ENCODE measurements at regions not wholly inside any gene's neighbourhood (a gene's known extent, or its start where the extent isn't known, plus 50 kb on each side); places are given as distances from the start of the nearest gene placed in this dataset.
"Not testable (repeated sequence)": the region's sequence is repeated elsewhere in the genome, so short reads cannot be mapped to it uniquely, and the experiment has no call there.

- H3K27ac ChIP-seq (ENCODE audit: insufficient read depth in 1 of 2, low read depth in 1 of 2, low read length in 2 of 2, poor library complexity in 1 of 2, severe bottlenecking in 2 of 2); H3K4me3 ChIP-seq (ENCODE audit: control insufficient read depth in 1 of 7, extremely low read depth in 1 of 7, insufficient read depth in 4 of 7, low read depth in 2 of 7, low read length in 6 of 7); H3K36me3 ChIP-seq (ENCODE audit: control insufficient read depth in 4 of 4, insufficient read depth in 4 of 4, low read length in 3 of 4); POLR2A ChIA-PET; H3K9me3 ChIP-seq (ENCODE audit: control extremely low read depth in 1 of 5, control insufficient read depth in 4 of 5, insufficient read depth in 2 of 5, low read depth in 1 of 5, low read length in 4 of 5); CTCF ChIA-PET; DNase-seq; H3K4me1 ChIP-seq (ENCODE audit: control extremely low read depth in 1 of 4, control insufficient read depth in 4 of 4, insufficient read depth in 4 of 4, low read length in 3 of 4); H3K27me3 ChIP-seq (replicated peaks in 2 of 5; ENCODE audit: control insufficient read depth in 4 of 5, insufficient read depth in 5 of 5, low read length in 4 of 5): not testable (repeated sequence)
- WGBS (ENCODE audit: insufficient coverage) = no CpG with 5 or more reads among the region's 2 CpGs
These were observed 158.2 kb downstream of the GXYLT1 start for GRCh38 chr12:41986513-41986912.

GRCh38 chr12:41983856-41984255, 160.8 kb downstream of the GXYLT1 start:
- H3K4me1 ChIP-seq (ENCODE audit: control extremely low read depth in 1 of 4, control insufficient read depth in 4 of 4, insufficient read depth in 4 of 4, low read length in 3 of 4) = no peaks in the 10 kb centered on the region
- H3K27ac ChIP-seq (ENCODE audit: insufficient read depth in 1 of 2, low read depth in 1 of 2, low read length in 2 of 2, poor library complexity in 1 of 2, severe bottlenecking in 2 of 2) = no peak overlapping the region
- no peaks in the 10 kb centered on the region for H3K27me3 ChIP-seq (replicated peaks in 2 of 5; ENCODE audit: control insufficient read depth in 4 of 5, insufficient read depth in 5 of 5, low read length in 4 of 5)
- H3K4me3 ChIP-seq (ENCODE audit: control insufficient read depth in 1 of 7, extremely low read depth in 1 of 7, insufficient read depth in 4 of 7, low read depth in 2 of 7, low read length in 6 of 7) = no peak overlapping the region
- ChIA-PET POLR2A (interaction anchor here (0.7 kb wide), 1 partner anchor 180 kb away, joined by 3 read pairs; no protein-coding TSS in a partner anchor), CTCF (no interaction called here)
- H3K9me3 ChIP-seq (ENCODE audit: control extremely low read depth in 1 of 5, control insufficient read depth in 4 of 5, insufficient read depth in 2 of 5, low read depth in 1 of 5, low read length in 4 of 5) = peaks cover 0 to 6% (median under 1%) of the 10 kb centered on the region in 5 experiments
- H3K36me3 ChIP-seq (ENCODE audit: control insufficient read depth in 4 of 4, insufficient read depth in 4 of 4, low read length in 3 of 4) = no peaks in the 10 kb centered on the region
- DNase-seq = no peak

- WGBS (ENCODE audit: insufficient coverage) = no CpG with 5 or more reads among the region's 1 CpG
- Histone ChIP-seq H3K9me3 (ENCODE audit: control extremely low read depth in 1 of 5, control insufficient read depth in 4 of 5, insufficient read depth in 2 of 5, low read depth in 1 of 5, low read length in 4 of 5) (peaks cover 0 to 1% (median 0%) of the 10 kb centered on the region in 5 experiments), H3K4me1 (ENCODE audit: control extremely low read depth in 1 of 4, control insufficient read depth in 4 of 4, insufficient read depth in 4 of 4, low read length in 3 of 4) (no peaks in the 10 kb centered on the region), H3K27me3 (replicated peaks in 2 of 5; ENCODE audit: control insufficient read depth in 4 of 5, insufficient read depth in 5 of 5, low read length in 4 of 5) (no peaks in the 10 kb centered on the region), H3K36me3 (ENCODE audit: control insufficient read depth in 4 of 4, insufficient read depth in 4 of 4, low read length in 3 of 4) (no peaks in the 10 kb centered on the region), H3K27ac (ENCODE audit: insufficient read depth in 1 of 2, low read depth in 1 of 2, low read length in 2 of 2, poor library complexity in 1 of 2, severe bottlenecking in 2 of 2) (no peak overlapping the region), H3K4me3 (ENCODE audit: control insufficient read depth in 1 of 7, extremely low read depth in 1 of 7, insufficient read depth in 4 of 7, low read depth in 2 of 7, low read length in 6 of 7) (no peak overlapping the region)
- CTCF ChIA-PET = interaction anchor here (1.1 kb wide), 1 partner anchor 15 kb away, joined by 4 read pairs; no protein-coding TSS in a partner anchor
- no peak for DNase-seq
- POLR2A ChIA-PET = interaction anchor here (0.7 kb wide), 1 partner anchor 179 kb away, joined by 3 read pairs; no protein-coding TSS in a partner anchor
These were observed 161.3 kb downstream of the GXYLT1 start for GRCh38 chr12:41983394-41983793.

- Histone ChIP-seq H3K4me1 (ENCODE audit: control extremely low read depth in 1 of 4, control insufficient read depth in 4 of 4, insufficient read depth in 4 of 4, low read length in 3 of 4) (no peaks in the 10 kb centered on the region), H3K4me3 (ENCODE audit: control insufficient read depth in 1 of 7, extremely low read depth in 1 of 7, insufficient read depth in 4 of 7, low read depth in 2 of 7, low read length in 6 of 7) (no peak overlapping the region), H3K36me3 (ENCODE audit: control insufficient read depth in 4 of 4, insufficient read depth in 4 of 4, low read length in 3 of 4) (no peaks in the 10 kb centered on the region), H3K27me3 (replicated peaks in 2 of 5; ENCODE audit: control insufficient read depth in 4 of 5, insufficient read depth in 5 of 5, low read length in 4 of 5) (no peaks in the 10 kb centered on the region), H3K9me3 (ENCODE audit: control extremely low read depth in 1 of 5, control insufficient read depth in 4 of 5, insufficient read depth in 2 of 5, low read depth in 1 of 5, low read length in 4 of 5) (no peaks in the 10 kb centered on the region), H3K27ac (ENCODE audit: insufficient read depth in 1 of 2, low read depth in 1 of 2, low read length in 2 of 2, poor library complexity in 1 of 2, severe bottlenecking in 2 of 2) (no peak overlapping the region)
- no peak for DNase-seq
- CTCF ChIA-PET = interaction anchor here (1.8 kb wide), 1 partner anchor 43 kb away, joined by 3 read pairs; no protein-coding TSS in a partner anchor
- 100% methylated on average over 1 of the region's 1 CpG for WGBS (ENCODE audit: insufficient coverage)
- POLR2A ChIA-PET = no interaction called here
These were observed 162.9 kb downstream of the GXYLT1 start for GRCh38 chr12:41981758-41982157.

- CTCF ChIA-PET = interaction anchor here (1.8 kb wide), 1 partner anchor 44 kb away, joined by 3 read pairs; no protein-coding TSS in a partner anchor
- POLR2A ChIA-PET = interaction anchor here (1.1 kb wide), 1 partner anchor 50 kb away, joined by 4 read pairs; no protein-coding TSS in a partner anchor
These were observed 163.7 kb downstream of the GXYLT1 start for GRCh38 chr12:41981013-41981412.

GRCh38 chr12:41980390-41980789, 164.3 kb downstream of the GXYLT1 start:
- POLR2A ChIA-PET = interaction anchor here (1.1 kb wide), 1 partner anchor 51 kb away, joined by 4 read pairs; no protein-coding TSS in a partner anchor
- CTCF ChIA-PET = interaction anchor here (1.8 kb wide), 1 partner anchor 44 kb away, joined by 3 read pairs; no protein-coding TSS in a partner anchor
- no peaks in the 10 kb centered on the region for H3K4me1 ChIP-seq (ENCODE audit: control extremely low read depth in 1 of 4, control insufficient read depth in 4 of 4, insufficient read depth in 4 of 4, low read length in 3 of 4)
- no peak for DNase-seq
- H3K27ac ChIP-seq (ENCODE audit: insufficient read depth in 1 of 2, low read depth in 1 of 2, low read length in 2 of 2, poor library complexity in 1 of 2, severe bottlenecking in 2 of 2) = no peak overlapping the region
- H3K9me3 ChIP-seq (ENCODE audit: control extremely low read depth in 1 of 5, control insufficient read depth in 4 of 5, insufficient read depth in 2 of 5, low read depth in 1 of 5, low read length in 4 of 5) = no peaks in the 10 kb centered on the region
- no CpG with 5 or more reads among the region's 1 CpG for WGBS (ENCODE audit: insufficient coverage)
- H3K36me3 ChIP-seq (ENCODE audit: control insufficient read depth in 4 of 4, insufficient read depth in 4 of 4, low read length in 3 of 4) = no peaks in the 10 kb centered on the region
- H3K27me3 ChIP-seq (replicated peaks in 2 of 5; ENCODE audit: control insufficient read depth in 4 of 5, insufficient read depth in 5 of 5, low read length in 4 of 5) = no peaks in the 10 kb centered on the region
- H3K4me3 ChIP-seq (ENCODE audit: control insufficient read depth in 1 of 7, extremely low read depth in 1 of 7, insufficient read depth in 4 of 7, low read depth in 2 of 7, low read length in 6 of 7) = no peak overlapping the region

More at GRCh38 chr12:41981013-41981412, 163.7 kb downstream of the GXYLT1 start:
- H3K36me3 ChIP-seq (ENCODE audit: control insufficient read depth in 4 of 4, insufficient read depth in 4 of 4, low read length in 3 of 4) = no peaks in the 10 kb centered on the region
- H3K9me3 ChIP-seq (ENCODE audit: control extremely low read depth in 1 of 5, control insufficient read depth in 4 of 5, insufficient read depth in 2 of 5, low read depth in 1 of 5, low read length in 4 of 5) = no peaks in the 10 kb centered on the region
- no peaks in the 10 kb centered on the region for H3K27me3 ChIP-seq (replicated peaks in 2 of 5; ENCODE audit: control insufficient read depth in 4 of 5, insufficient read depth in 5 of 5, low read length in 4 of 5)
- WGBS (ENCODE audit: insufficient coverage) = 100% methylated on average over 2 of the region's 2 CpGs
- no peaks in the 10 kb centered on the region for H3K4me1 ChIP-seq (ENCODE audit: control extremely low read depth in 1 of 4, control insufficient read depth in 4 of 4, insufficient read depth in 4 of 4, low read length in 3 of 4)
- no peak overlapping the region for H3K4me3 ChIP-seq (ENCODE audit: control insufficient read depth in 1 of 7, extremely low read depth in 1 of 7, insufficient read depth in 4 of 7, low read depth in 2 of 7, low read length in 6 of 7)
- H3K27ac ChIP-seq (ENCODE audit: insufficient read depth in 1 of 2, low read depth in 1 of 2, low read length in 2 of 2, poor library complexity in 1 of 2, severe bottlenecking in 2 of 2) = no peak overlapping the region
- no peak for DNase-seq

GRCh38 chr12:41979574-41979973, 165.1 kb downstream of the GXYLT1 start:
- Histone ChIP-seq H3K4me1 (ENCODE audit: control extremely low read depth in 1 of 4, control insufficient read depth in 4 of 4, insufficient read depth in 4 of 4, low read length in 3 of 4) (no peaks in the 10 kb centered on the region), H3K4me3 (ENCODE audit: control insufficient read depth in 1 of 7, extremely low read depth in 1 of 7, insufficient read depth in 4 of 7, low read depth in 2 of 7, low read length in 6 of 7) (no peak overlapping the region), H3K36me3 (ENCODE audit: control insufficient read depth in 4 of 4, insufficient read depth in 4 of 4, low read length in 3 of 4) (no peaks in the 10 kb centered on the region), H3K27me3 (replicated peaks in 2 of 5; ENCODE audit: control insufficient read depth in 4 of 5, insufficient read depth in 5 of 5, low read length in 4 of 5) (no peaks in the 10 kb centered on the region), H3K9me3 (ENCODE audit: control extremely low read depth in 1 of 5, control insufficient read depth in 4 of 5, insufficient read depth in 2 of 5, low read depth in 1 of 5, low read length in 4 of 5) (no peaks in the 10 kb centered on the region), H3K27ac (ENCODE audit: insufficient read depth in 1 of 2, low read depth in 1 of 2, low read length in 2 of 2, poor library complexity in 1 of 2, severe bottlenecking in 2 of 2) (no peak overlapping the region)
- WGBS (ENCODE audit: insufficient coverage) = 100% methylated on average over 1 of the region's 2 CpGs
- DNase-seq = no peak
- CTCF ChIA-PET = no interaction called here
- POLR2A ChIA-PET = no interaction called here
